Fibroblast of mammary gland (primary cell): ENCODE measurements at regions not wholly inside any gene's neighbourhood (a gene's known extent, or its start where the extent isn't known, plus 50 kb on each side); places are given as distances from the start of the nearest gene placed in this dataset.

Source experiments
- DNase-seq: peaks from one replicate; pipeline ENCODE4 v3.0.0-alpha.2; 2010; ENCODE audit warnings: low read depth
- H3K4me3 ChIP-seq: 2 replicates; pipeline ENCODE4 v1.5.1; 2011; ENCODE audit warnings: low read depth, mild to moderate bottlenecking, low read length, moderate library complexity; ENCODE audit not compliant: control insufficient read depth
- TF ChIP-seq, protein P1 (sequence below): conservative IDR thresholded peaks from 2 replicates; pipeline ENCODE4 v1.5.1; 2011; ENCODE audit warnings: low read depth, low read length, inconsistent platforms; ENCODE audit not compliant: control insufficient read depth, insufficient read depth

DNA sequence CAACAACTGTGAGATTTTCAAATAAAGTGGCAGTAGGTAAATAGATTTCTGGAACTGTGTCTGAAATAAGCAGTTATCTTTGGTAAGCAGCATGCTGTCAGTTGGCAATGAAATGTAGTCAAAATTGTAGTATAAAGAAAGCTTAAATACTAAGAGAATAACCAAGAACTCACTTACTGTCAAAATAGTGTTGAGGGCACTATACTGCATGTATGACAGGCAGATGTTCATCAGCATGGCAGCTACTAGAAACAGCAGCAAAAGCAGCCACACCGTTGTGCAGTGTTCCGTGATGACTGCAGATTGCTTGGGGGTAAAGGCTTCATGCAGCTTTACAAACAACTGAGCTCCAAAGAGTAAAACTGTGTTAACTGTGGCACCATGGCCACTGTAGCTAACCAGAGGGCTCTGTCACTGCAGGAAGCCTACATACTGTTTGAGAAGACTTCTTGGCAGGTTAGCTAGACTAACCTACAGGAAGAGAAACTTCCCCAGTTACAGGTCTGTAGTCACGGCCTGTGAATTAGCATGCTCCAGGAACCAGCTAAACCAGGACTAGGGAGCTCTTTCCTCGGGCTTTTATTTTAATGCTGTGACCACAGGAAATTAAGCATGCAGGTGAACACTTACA lies 459.7 kb downstream of the TBL1XR1 start:
- TF ChIP-seq, protein P1, sequence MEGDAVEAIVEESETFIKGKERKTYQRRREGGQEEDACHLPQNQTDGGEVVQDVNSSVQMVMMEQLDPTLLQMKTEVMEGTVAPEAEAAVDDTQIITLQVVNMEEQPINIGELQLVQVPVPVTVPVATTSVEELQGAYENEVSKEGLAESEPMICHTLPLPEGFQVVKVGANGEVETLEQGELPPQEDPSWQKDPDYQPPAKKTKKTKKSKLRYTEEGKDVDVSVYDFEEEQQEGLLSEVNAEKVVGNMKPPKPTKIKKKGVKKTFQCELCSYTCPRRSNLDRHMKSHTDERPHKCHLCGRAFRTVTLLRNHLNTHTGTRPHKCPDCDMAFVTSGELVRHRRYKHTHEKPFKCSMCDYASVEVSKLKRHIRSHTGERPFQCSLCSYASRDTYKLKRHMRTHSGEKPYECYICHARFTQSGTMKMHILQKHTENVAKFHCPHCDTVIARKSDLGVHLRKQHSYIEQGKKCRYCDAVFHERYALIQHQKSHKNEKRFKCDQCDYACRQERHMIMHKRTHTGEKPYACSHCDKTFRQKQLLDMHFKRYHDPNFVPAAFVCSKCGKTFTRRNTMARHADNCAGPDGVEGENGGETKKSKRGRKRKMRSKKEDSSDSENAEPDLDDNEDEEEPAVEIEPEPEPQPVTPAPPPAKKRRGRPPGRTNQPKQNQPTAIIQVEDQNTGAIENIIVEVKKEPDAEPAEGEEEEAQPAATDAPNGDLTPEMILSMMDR: no peak
- H3K4me3 ChIP-seq: no peak overlapping the region
- DNase-seq: no peak

GRCh38 chr3:176734146-176734545 lies 463.1 kb downstream of the TBL1XR1 start:
- DNase-seq: no peak
- no peak overlapping the region for H3K4me3 ChIP-seq
- TF ChIP-seq, protein P1: no peak

DNA sequence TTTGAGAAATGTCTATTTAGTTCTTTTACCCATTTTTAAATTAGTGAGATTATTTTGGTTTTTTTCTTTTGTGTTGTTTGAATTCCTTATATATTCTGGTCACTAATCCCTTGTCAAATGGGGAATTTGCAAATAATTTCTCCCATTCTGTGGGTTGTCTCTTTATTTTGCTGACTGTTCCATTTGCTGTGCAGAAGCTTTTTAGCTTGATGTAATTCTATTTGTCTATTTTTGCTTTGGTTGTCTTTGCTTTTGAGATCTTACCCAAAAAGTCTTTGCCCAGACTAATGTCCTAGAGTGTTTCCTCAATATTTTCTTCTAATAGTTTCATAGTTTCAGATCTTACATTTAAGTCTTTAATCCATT lies 472.9 kb downstream of the TBL1XR1 start:
- no peak overlapping the region for H3K4me3 ChIP-seq
- TF ChIP-seq, protein P1: no peak
- no peak for DNase-seq

GRCh38 chr3:176723758-176724393 lies 473.4 kb downstream of the TBL1XR1 start:
- DNase-seq: no peak
- TF ChIP-seq, protein P1: no peak
- no peak overlapping the region for H3K4me3 ChIP-seq

DNA sequence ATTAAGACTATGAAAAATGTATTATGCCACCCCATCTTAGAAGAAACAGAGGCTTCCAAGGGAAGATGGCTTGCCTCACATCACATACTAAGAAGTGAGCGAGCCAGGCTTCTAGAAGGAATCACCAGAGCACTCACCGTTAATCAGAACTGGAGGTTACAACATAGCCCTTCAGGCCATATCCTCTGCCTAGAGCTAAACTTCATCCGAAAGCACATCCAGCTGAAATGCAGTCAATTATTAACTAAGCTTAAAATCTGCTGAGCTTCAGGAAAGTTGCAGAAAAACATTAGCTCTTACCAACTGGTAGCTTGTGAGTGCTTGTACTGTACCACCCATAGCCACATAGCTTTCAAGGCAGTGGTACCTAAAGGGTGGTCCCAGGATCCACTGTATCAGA lies 483.2 kb downstream of the TBL1XR1 start:
- no peak for DNase-seq
- TF ChIP-seq, protein P1: no peak
- no peak overlapping the region for H3K4me3 ChIP-seq

DNA sequence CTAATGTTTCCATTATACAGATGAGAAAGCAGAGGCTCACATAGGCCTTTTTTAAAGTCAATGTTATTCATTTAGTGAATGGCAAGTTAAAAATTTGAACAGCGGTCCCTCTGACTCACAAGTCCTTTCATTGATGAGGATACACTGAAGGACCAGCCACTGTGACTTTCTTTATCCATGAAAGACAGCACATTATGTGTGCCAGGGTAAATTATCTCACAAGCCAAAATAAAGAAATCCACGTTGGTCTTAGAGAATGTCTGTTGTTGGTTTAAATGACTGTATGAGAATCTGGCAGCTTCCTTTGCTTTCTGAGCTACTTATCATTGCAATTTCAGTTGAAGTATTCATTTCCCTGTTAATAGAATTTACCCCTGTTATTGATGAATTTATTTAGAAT lies 485.1 kb downstream of the TBL1XR1 start:
- TF ChIP-seq, protein P1: no peak
- no peak for DNase-seq

More for the DNA sequence above, 485.1 kb downstream of the TBL1XR1 start:
- no peak overlapping the region for H3K4me3 ChIP-seq
